RPMI8226 (cell line): ENCODE measurements at regions not wholly inside any gene's neighbourhood (a gene's known extent, or its start where the extent isn't known, plus 50 kb on each side); places are given as distances from the start of the nearest gene placed in this dataset.
"Not testable (repeated sequence)": the region's sequence is repeated elsewhere in the genome, so short reads cannot be mapped to it uniquely, and the experiment has no call there.

Experiments
- DNase-seq: peaks from one replicate; pipeline ENCODE4 v3.0.0-alpha.2; 2015

- DNase-seq: no peak
Observed at GRCh38 chr15:24733659-24734058, 58.1 kb downstream of the NPAP1 start.

GRCh38 chr15:24734396-24734795 is 58.8 kb downstream of the NPAP1 start:
- DNase-seq: no peak

DNA sequence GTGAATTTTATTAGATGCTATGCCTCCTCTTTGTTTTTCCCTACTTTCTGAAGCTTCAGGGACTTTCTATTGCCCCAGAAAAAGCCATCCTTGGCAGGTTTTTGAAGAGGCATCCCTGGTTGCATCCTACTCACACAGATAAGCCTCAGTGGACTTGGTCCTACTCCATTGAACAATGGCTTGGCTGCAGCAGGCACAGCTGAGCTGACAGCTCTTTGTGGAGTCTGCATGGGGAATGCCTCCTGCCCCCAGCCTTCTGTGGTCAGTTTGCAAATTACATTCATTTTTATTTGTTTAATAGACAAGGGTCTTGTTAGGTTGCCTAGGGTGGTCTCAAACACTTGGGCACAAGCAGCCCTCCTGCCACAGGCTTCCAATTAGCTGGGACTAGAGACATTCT is 69.7 kb downstream of the NPAP1 start:
- no peak for DNase-seq

GRCh38 chr15:24746094-24746493 is 70.5 kb downstream of the NPAP1 start:
- DNase-seq: no peak

DNA sequence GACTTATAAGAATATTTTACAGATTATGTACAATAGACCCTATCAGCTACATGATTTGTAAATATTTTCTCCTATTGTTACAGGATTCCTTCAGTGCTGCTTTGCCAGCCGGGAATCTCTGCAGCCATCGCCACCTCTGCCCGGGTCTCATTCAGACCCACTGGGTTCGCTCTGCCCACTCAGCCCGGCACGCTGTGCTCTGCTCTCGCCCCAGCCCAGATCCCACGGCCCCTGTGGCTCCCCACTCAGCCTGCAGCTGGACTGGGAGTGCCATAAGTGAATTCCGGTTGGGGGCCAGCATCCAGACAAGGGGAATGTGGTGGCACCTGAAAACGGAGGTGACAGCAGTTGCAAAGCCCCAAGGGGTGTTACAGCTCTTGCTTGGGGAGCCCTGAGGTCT is 71.8 kb downstream of the NPAP1 start:
- no peak for DNase-seq

DNA sequence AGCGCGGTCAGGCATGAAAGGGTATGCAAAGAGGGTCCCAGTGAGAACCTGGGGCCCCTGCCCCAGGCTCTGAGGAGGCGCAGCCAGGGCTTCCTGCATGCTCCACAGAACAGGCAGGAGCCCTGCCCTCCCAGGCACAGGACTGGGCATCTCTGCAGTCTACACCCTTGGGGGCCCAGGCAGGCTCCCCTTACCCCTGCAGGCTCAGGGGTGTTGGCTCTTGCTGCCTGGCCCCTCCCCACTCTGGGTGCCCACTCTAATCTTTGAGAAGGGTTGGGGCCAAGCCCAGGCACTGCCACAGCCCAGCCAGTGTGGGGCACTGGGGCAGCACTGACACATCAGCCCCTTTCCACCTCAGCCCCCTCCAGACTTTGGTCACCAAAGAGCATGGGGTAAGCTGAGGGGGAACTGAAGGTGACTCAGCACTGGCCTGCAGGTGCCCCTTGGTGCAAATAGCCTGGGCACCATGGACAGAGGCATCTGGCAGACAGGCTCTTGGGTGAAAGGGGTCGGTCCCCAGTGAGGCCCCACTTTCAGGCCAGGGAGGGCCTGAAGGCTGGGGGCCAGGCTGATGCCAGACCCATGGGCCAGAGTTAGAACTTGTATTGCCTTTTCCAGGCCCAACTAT is 73.4 kb downstream of the NPAP1 start:
- DNase-seq: no peak

- no peak for DNase-seq
Observed at GRCh38 chr15:24752354-24752753, 76.8 kb downstream of the NPAP1 start.

GRCh38 chr15:24756101-24756500 is 80.5 kb downstream of the NPAP1 start:
- no peak for DNase-seq

DNA sequence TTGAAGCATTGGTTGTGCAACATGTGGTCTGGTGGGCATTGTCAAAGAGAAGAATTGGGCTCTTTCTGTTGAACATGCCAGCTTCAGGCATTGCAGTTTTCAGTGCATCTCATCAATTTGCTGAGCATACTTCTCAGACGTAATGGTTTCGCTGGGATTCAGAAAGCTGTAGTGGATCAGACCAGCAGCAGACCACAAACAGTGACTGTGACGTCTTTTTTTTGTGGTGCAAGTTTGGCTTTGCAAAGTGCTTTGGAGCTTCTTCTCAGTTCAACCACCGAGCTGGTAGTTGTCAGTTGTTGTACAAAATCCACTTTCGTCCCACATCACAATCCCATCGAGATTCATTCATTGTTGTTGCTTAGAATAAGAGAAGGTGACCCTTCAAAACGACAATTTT is 84.5 kb downstream of the NPAP1 start:
- DNase-seq: no peak

- DNase-seq: peak; percentile 6
Observed at GRCh38 chr15:24761704-24762302, 86.2 kb downstream of the NPAP1 start.

GRCh38 chr15:24763891-24764290 is 88.3 kb downstream of the NPAP1 start:
- DNase-seq: no peak

- DNase-seq: peak; percentile 11
Observed at GRCh38 chr15:24764375-24765171, 89.0 kb downstream of the NPAP1 start.

DNA sequence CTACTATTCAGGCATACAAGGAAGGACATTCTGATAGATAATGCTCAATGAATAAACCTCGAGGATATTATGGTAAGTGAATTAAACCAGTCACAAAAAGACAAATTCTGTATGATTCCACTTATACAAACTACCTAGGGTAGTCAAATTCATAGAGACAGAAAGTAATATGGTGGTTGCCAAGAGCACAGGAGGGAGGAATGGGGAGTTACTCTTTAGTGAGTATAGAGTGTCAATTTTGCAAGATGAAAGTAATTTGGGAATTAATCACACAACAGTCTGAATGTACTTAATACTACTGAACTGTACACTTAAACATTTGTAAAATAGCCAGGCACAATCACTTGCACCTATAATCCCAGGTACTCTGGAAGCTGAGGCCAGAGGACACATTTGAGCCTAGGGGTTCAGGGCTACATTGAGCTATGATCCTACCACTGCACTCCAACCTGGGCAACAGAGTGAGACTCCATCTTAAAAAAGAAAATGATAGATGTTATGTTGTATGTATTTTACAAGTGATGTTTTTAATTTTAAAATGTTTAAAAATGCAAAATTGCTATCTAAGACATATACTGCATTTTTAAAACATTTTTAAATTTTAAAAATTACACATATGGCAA is 91.0 kb downstream of the NPAP1 start:
- no peak for DNase-seq

- DNase-seq: no peak
Observed at GRCh38 chr15:24772266-24772665, 96.7 kb downstream of the NPAP1 start.

- DNase-seq: no peak
Observed at GRCh38 chr15:24772686-24773373, 97.3 kb downstream of the NPAP1 start.

- no peak for DNase-seq
Observed at GRCh38 chr15:24777307-24777706, 101.7 kb downstream of the NPAP1 start.

DNA sequence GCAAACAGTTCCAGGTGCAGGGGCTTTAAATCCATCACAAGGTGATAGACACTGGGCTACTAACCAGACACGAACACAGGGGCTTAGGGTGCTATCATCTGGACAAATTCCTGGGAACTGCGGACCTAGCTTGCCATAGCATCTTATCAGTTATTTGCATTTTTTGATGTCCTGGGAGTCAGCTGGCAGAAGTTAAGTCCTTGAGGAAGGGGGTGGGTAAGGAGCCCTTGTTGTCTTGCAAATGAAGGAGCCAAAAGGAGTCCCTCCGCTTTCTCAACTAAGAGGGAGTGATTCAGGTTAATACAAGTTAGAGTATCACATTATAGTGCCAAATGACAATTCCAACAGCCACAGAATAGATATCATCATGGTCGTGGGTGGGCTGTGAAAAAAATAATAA is 108.9 kb downstream of the NPAP1 start:
- DNase-seq: no peak

- no peak for DNase-seq
Observed at GRCh38 chr15:24786347-24786746, 110.8 kb downstream of the NPAP1 start.

DNA sequence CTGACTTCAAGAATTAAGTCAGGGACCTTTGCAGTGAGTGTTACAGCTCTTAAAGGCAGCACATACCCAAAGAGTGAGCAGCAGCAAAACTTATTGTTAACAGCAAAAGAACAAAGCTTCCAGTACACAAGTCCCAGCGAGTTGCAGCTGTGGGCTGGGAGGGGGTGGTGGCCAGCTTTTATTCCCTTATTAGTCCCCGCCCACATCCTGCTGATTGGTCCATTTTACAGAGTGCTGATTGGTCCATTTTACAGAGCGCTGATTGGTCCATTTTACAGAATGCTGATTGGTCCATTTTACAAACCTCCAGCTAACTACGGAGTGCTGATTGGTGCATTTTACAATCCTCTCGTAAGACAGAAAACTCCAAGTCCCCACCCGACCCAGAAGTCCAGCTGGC is 127.0 kb downstream of the NPAP1 start:
- DNase-seq: not testable (repeated sequence)

DNA sequence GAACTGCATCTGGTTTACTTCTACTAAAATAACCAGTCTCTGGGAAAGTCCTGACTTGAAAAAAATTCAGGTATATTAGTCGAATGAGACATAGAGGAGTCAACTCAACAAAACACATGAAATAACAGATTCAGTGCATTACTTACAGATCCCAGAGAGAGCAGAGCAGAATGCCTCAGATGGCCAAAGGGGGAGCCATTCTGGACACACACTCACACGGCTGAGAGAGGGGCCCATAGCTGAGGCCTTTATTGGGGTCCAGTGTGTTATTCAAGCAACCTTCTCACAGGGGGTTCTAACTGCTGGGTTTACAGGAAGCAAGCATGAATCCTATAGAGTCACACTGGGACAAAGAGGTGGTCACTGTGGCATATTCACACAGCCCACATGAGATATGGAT is 135.1 kb upstream of the SNRPN start:
- DNase-seq: no peak

- DNase-seq: peak; percentile 6
Observed at GRCh38 chr15:24823473-24823872, 131.3 kb upstream of the SNRPN start.

DNA sequence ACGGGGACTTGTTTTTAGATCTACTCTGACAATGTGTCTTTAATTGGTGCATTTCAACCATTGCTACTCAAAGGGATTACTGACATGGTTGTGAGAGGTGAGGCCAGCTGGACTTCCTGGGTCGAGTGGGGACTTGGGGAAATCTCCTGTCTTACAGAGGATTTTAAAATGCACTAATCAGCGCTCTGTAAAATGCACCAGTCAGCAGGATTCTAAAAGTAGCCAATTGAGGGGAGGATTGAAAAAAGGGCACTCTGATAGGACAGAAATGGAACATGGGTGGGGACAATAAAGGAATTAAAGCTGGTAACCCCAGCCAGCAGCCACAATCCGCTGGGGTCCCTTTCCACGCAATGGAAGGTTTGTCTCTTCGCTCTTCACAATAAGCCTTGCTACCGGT is 122.5 kb upstream of the SNRPN start:
- no peak for DNase-seq

DNA sequence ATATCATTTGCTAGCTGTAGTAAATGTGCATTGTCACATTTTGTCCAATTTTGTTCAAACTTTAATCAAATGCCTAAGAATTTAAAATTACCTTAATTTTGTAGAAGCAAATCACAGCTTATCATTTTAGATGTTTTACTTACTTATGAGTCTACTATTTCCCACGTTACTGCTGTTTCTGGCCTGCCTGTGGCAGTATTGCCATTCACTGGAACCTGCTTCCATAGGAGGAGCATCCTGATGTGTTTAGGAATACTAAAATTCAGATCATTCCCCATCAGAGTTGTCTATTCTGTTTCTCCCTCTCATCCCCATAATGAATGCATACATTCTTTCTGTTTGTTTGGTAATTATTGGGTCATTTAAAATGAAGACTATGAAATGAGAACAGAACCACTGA is 119.5 kb upstream of the SNRPN start:
- DNase-seq: no peak
